ENCODE measurements at regions not wholly inside any gene's neighbourhood (a gene's known extent, or its start where the extent isn't known, plus 50 kb on each side); places are given as distances from the start of the nearest gene placed in this dataset.

- TF ChIP-seq CTCF (IDR thresholded peaks at IDR 0.05) (no peak), ZFX (IDR thresholded peaks at IDR 0.05; ENCODE audit: borderline replicate concordance) (no peak)
These were observed 379.8 kb downstream of the BRD1 start for GRCh38 chr22:49447837-49448236.
